K562 (cell line): ENCODE measurements at regions not wholly inside any gene's neighbourhood (a gene's known extent, or its start where the extent isn't known, plus 50 kb on each side); places are given as distances from the start of the nearest gene placed in this dataset.

Experiments
- BRD4 ChIP-seq: fragments of 200-600 bp; sonication (generic); IDR thresholded peaks from 2 replicates; pipeline ENCODE4 v1.6.1; 2017; ENCODE audit warnings: inconsistent platforms
- CTCF ChIP-seq, 3 experiments: IDR thresholded peaks in 2 of 3; conservative IDR thresholded peaks in 1 of 3; 2 replicates each; pipeline ENCODE4 v1.5.1; 2011 to 2012; ENCODE audit warnings: low read length in 3 of 3, mild to moderate bottlenecking in 3 of 3, control low read depth in 2 of 3, improper control_type of control experiment in 1 of 3, inconsistent platforms in 1 of 3, low read depth in 1 of 3, mixed read lengths in 1 of 3, moderate library complexity in 1 of 3; ENCODE audit not compliant: insufficient read depth in 2 of 3
- ELF1 ChIP-seq: fragments of 200-800 bp; sonication (Bioruptor generic); IDR thresholded peaks from 2 replicates; pipeline ENCODE4 v1.6.1; 2016; ENCODE audit warnings: missing genetic modification characterization, missing compliant biosample characterization
- HNRNPL ChIP-seq: fragments of 200-400 bp; formaldehyde crosslinking; IDR thresholded peaks from 2 replicates; pipeline ENCODE4 v1.6.1; 2017; ENCODE audit warnings: low read depth, mild to moderate bottlenecking, low read length
- SMARCA4 ChIP-seq: fragments of 450-650 bp; IDR thresholded peaks from 2 replicates; pipeline ENCODE4 v1.6.1; 2016
- THRA ChIP-seq: fragments of 450-650 bp; IDR thresholded peaks from 2 replicates; pipeline ENCODE4 v1.6.1; 2017; ENCODE audit warnings: mild to moderate bottlenecking, moderate library complexity
- THRAP3 ChIP-seq: fragments of 450-650 bp; IDR thresholded peaks from 2 replicates; pipeline ENCODE4 v1.6.1; 2016; ENCODE audit warnings: mild to moderate bottlenecking, inconsistent platforms, borderline replicate concordance
- ZNF274 ChIP-seq: IDR thresholded peaks from 2 replicates; pipeline ENCODE4 v1.6.1; 2011; ENCODE audit warnings: low read depth, mild to moderate bottlenecking, low read length, moderate library complexity, borderline replicate concordance
- ZNF384 ChIP-seq: IDR thresholded peaks from 2 replicates; pipeline ENCODE4 v1.6.1; 2012; ENCODE audit warnings: low read depth, low read length, improper control_type of control experiment
- TF ChIP-seq, protein P1 (sequence below): fragments of 150-350 bp; IDR thresholded peaks from 2 replicates; pipeline ENCODE4 v1.6.1; 2014; ENCODE audit warnings: low read depth, mild to moderate bottlenecking, low read length, borderline replicate concordance
- TF ChIP-seq, protein P2 (sequence below), 2 experiments: fragments of 450-650 bp; formaldehyde crosslinking in 1 of 2; IDR thresholded peaks; 2 replicates each; pipeline versions ENCODE4 v1.4.0 to v1.6.1; 2014 to 2020; ENCODE audit warnings: mild to moderate bottlenecking in 2 of 2, borderline replicate concordance in 1 of 2, low read depth in 1 of 2

- TF ChIP-seq, protein P1, sequence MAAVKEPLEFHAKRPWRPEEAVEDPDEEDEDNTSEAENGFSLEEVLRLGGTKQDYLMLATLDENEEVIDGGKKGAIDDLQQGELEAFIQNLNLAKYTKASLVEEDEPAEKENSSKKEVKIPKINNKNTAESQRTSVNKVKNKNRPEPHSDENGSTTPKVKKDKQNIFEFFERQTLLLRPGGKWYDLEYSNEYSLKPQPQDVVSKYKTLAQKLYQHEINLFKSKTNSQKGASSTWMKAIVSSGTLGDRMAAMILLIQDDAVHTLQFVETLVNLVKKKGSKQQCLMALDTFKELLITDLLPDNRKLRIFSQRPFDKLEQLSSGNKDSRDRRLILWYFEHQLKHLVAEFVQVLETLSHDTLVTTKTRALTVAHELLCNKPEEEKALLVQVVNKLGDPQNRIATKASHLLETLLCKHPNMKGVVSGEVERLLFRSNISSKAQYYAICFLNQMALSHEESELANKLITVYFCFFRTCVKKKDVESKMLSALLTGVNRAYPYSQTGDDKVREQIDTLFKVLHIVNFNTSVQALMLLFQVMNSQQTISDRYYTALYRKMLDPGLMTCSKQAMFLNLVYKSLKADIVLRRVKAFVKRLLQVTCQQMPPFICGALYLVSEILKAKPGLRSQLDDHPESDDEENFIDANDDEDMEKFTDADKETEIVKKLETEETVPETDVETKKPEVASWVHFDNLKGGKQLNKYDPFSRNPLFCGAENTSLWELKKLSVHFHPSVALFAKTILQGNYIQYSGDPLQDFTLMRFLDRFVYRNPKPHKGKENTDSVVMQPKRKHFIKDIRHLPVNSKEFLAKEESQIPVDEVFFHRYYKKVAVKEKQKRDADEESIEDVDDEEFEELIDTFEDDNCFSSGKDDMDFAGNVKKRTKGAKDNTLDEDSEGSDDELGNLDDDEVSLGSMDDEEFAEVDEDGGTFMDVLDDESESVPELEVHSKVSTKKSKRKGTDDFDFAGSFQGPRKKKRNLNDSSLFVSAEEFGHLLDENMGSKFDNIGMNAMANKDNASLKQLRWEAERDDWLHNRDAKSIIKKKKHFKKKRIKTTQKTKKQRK, result no peak
- TF ChIP-seq, protein P2, sequence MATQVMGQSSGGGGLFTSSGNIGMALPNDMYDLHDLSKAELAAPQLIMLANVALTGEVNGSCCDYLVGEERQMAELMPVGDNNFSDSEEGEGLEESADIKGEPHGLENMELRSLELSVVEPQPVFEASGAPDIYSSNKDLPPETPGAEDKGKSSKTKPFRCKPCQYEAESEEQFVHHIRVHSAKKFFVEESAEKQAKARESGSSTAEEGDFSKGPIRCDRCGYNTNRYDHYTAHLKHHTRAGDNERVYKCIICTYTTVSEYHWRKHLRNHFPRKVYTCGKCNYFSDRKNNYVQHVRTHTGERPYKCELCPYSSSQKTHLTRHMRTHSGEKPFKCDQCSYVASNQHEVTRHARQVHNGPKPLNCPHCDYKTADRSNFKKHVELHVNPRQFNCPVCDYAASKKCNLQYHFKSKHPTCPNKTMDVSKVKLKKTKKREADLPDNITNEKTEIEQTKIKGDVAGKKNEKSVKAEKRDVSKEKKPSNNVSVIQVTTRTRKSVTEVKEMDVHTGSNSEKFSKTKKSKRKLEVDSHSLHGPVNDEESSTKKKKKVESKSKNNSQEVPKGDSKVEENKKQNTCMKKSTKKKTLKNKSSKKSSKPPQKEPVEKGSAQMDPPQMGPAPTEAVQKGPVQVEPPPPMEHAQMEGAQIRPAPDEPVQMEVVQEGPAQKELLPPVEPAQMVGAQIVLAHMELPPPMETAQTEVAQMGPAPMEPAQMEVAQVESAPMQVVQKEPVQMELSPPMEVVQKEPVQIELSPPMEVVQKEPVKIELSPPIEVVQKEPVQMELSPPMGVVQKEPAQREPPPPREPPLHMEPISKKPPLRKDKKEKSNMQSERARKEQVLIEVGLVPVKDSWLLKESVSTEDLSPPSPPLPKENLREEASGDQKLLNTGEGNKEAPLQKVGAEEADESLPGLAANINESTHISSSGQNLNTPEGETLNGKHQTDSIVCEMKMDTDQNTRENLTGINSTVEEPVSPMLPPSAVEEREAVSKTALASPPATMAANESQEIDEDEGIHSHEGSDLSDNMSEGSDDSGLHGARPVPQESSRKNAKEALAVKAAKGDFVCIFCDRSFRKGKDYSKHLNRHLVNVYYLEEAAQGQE (IDR thresholded peaks at IDR 0.05; ENCODE audit: borderline replicate concordance), result peak; percentile 47; the same call in 1 of the 2 replicates
- TF ChIP-seq, protein P2 (CRISPR knock-in tag; IDR thresholded peaks at IDR 0.05; ENCODE audit: low read depth), result no peak
- TF ChIP-seq SMARCA4, result no peak
- TF ChIP-seq ELF1 (tag), result no peak
- TF ChIP-seq ZNF274, result no peak
- TF ChIP-seq ZNF384, result 0 out of 2 replicates have a peak, but pooled peaks have one; percentile 13
- TF ChIP-seq HNRNPL, result no peak
- TF ChIP-seq THRAP3, result no peak
- no peak for TF ChIP-seq BRD4
- TF ChIP-seq CTCF (IDR thresholded peaks at IDR 0.05 in 2 of 3, conservative IDR thresholded peaks at IDR 0.05 in 1 of 3; ENCODE audit: insufficient read depth in 2 of 3, low read depth in 1 of 3, low read length in 3 of 3), result peak; percentile 60 to 70 (median 61)
- no peak for TF ChIP-seq THRA
Observed at GRCh38 chrX:71859637-71860036, 51.0 kb upstream of the NHSL2 start (continued).
